HG02852 (cell line): ENCODE measurements at regions not wholly inside any gene's neighbourhood (a gene's known extent, or its start where the extent isn't known, plus 50 kb on each side); places are given as distances from the start of the nearest gene placed in this dataset.

Source experiments
- ATAC-seq: cut with Tn5 transposase; IDR thresholded peaks from one replicate; pipeline ENCODE4 v1.9.1; 2021; ENCODE audit warnings: mild to moderate bottlenecking, moderate library complexity; ENCODE audit not compliant: unreplicated experiment

- no peak for ATAC-seq
These were observed 559.9 kb downstream of the MBD2 start for GRCh38 chr18:53664575-53664974.

GRCh38 chr18:53660306-53660705 is 564.2 kb downstream of the MBD2 start:
- ATAC-seq, result no peak

- ATAC-seq, result no peak
These were observed 567.2 kb downstream of the MBD2 start for GRCh38 chr18:53657257-53657656.

- ATAC-seq, result no peak
These were observed 574.8 kb downstream of the MBD2 start for GRCh38 chr18:53649621-53650020.

GRCh38 chr18:53644799-53645471 is 579.5 kb downstream of the MBD2 start:
- ATAC-seq, result no peak

- ATAC-seq, result no peak
These were observed 584.8 kb downstream of the MBD2 start for GRCh38 chr18:53639687-53640086.

GRCh38 chr18:53629337-53629736 is 595.1 kb downstream of the MBD2 start:
- ATAC-seq, result no peak

GRCh38 chr18:53625997-53626599 is 598.4 kb downstream of the MBD2 start:
- ATAC-seq, result no peak

GRCh38 chr18:53610957-53611356 is 613.5 kb downstream of the MBD2 start:
- no peak for ATAC-seq

GRCh38 chr18:53606792-53607191 is 617.7 kb downstream of the MBD2 start:
- ATAC-seq, result no peak

- ATAC-seq, result no peak
These were observed 619.3 kb downstream of the MBD2 start for GRCh38 chr18:53605198-53605597.

GRCh38 chr18:53603276-53603675 is 621.2 kb downstream of the MBD2 start:
- no peak for ATAC-seq

- ATAC-seq, result no peak
These were observed 623.1 kb downstream of the MBD2 start for GRCh38 chr18:53601344-53601743.

GRCh38 chr18:53586923-53587322 is 637.5 kb downstream of the MBD2 start:
- no peak for ATAC-seq
